SKM-1 treated with dmso at 0.1 percent for 144 hours (cell line): ENCODE measurements at regions not wholly inside any gene's neighbourhood (a gene's known extent, or its start where the extent isn't known, plus 50 kb on each side); places are given as distances from the start of the nearest gene placed in this dataset.
A peak's percentile ranks its signal among the peaks of the same experiment; 100 is the strongest.

Experiments used
- DNase-seq: peaks from one replicate; lab custom pipeline; 2025; ENCODE audit not compliant: unreplicated experiment; lab: John Stamatoyannopoulos, UW

GRCh38 chr5:52668544-52669185, 119.1 kb upstream of the ITGA1 start:
- no peak for DNase-seq

GRCh38 chr5:52672459-52672858, 115.3 kb upstream of the ITGA1 start:
- DNase-seq, result no peak

GRCh38 chr5:52673495-52673894, 114.2 kb upstream of the ITGA1 start:
- no peak for DNase-seq

GRCh38 chr5:52674815-52675545, 112.7 kb upstream of the ITGA1 start:
- DNase-seq, result no peak

- no peak for DNase-seq
Observed at GRCh38 chr5:52682492-52682891, 105.2 kb upstream of the ITGA1 start.

GRCh38 chr5:52684051-52684450, 103.7 kb upstream of the ITGA1 start:
- no peak for DNase-seq

GRCh38 chr5:52685566-52685965, 102.2 kb upstream of the ITGA1 start:
- DNase-seq, result no peak

- DNase-seq, result no peak
Observed at GRCh38 chr5:52685971-52686370, 101.7 kb upstream of the ITGA1 start.

GRCh38 chr5:52690236-52690768, 97.4 kb upstream of the ITGA1 start:
- no peak for DNase-seq

- DNase-seq, result no peak
Observed at GRCh38 chr5:52692039-52692438, 95.7 kb upstream of the ITGA1 start.

GRCh38 chr5:52692606-52693005, 95.1 kb upstream of the ITGA1 start:
- DNase-seq, result no peak

GRCh38 chr5:52693280-52693679, 94.4 kb upstream of the ITGA1 start:
- no peak for DNase-seq

GRCh38 chr5:52693836-52694235, 93.9 kb upstream of the ITGA1 start:
- no peak for DNase-seq

- DNase-seq, result no peak
Observed at GRCh38 chr5:52694648-52695047, 93.1 kb upstream of the ITGA1 start.

- peak; percentile 18 for DNase-seq
Observed at GRCh38 chr5:52702877-52703276, 84.8 kb upstream of the ITGA1 start.

- DNase-seq, result no peak
Observed at GRCh38 chr5:52703321-52703720, 84.4 kb upstream of the ITGA1 start.

GRCh38 chr5:52705720-52706119, 82.0 kb upstream of the ITGA1 start:
- DNase-seq, result no peak

- no peak for DNase-seq
Observed at GRCh38 chr5:52706775-52707174, 80.9 kb upstream of the ITGA1 start.

GRCh38 chr5:52707616-52708015, 80.1 kb upstream of the ITGA1 start:
- DNase-seq, result no peak

- DNase-seq, result no peak
Observed at GRCh38 chr5:52708463-52708862, 79.3 kb upstream of the ITGA1 start.

GRCh38 chr5:52709167-52709925, 78.4 kb upstream of the ITGA1 start:
- no peak for DNase-seq
